HEK293 (cell line): ENCODE measurements at regions not wholly inside any gene's neighbourhood (a gene's known extent, or its start where the extent isn't known, plus 50 kb on each side); places are given as distances from the start of the nearest gene placed in this dataset.

Experiments used
- CTCF ChIA-PET: fragments of 350-600 bp; formaldehyde crosslinking; extraction: SDS; loops from one replicate; lab custom pipeline; 2021; ENCODE audit warnings: antibody characterized with exemption; lab: Yijun Ruan, JAX
- POLR2A ChIA-PET: fragments of 300-600 bp; formaldehyde crosslinking; extraction: SDS; loops from one replicate; lab custom pipeline; 2020; ENCODE audit warnings: antibody characterized with exemption, inconsistent platforms; lab: Yijun Ruan, JAX
- H3K27ac ChIP-seq: fragments of 200-500 bp; sonication (Bioruptor generic); 2 replicates; pipeline ENCODE4 v1.5.1; 2014; ENCODE audit warnings: low read depth, low read length, control low read depth, inconsistent platforms; ENCODE audit errors: extremely low read depth
- H3K36me3 ChIP-seq, 2 experiments: fragments of 200-500 bp in 1 of 2; sonication (Bioruptor generic) in 1 of 2; 1 replicate in 1 of 2; 2 replicates in 1 of 2; pipeline ENCODE4 v1.5.1; 2014 to 2017; ENCODE audit warnings: inconsistent platforms in 2 of 2, low read length in 2 of 2; ENCODE audit not compliant: control insufficient read depth in 2 of 2, insufficient read depth in 1 of 2
- H3K4me1 ChIP-seq: fragments of 200-500 bp; sonication (Bioruptor generic); 2 replicates; pipeline ENCODE4 v1.5.1; 2014; ENCODE audit warnings: mild to moderate bottlenecking, low read length, inconsistent platforms; ENCODE audit not compliant: control insufficient read depth, insufficient read depth
- H3K4me3 ChIP-seq: 2 replicates; pipeline ENCODE4 v1.5.1; 2011; ENCODE audit warnings: low read depth, mild to moderate bottlenecking, control low read depth, low read length, moderate library complexity
- H3K9me3 ChIP-seq: fragments of 200-500 bp; sonication (Bioruptor generic); 2 replicates; pipeline ENCODE4 v1.5.1; 2014; ENCODE audit warnings: low read depth, low read length, inconsistent platforms; ENCODE audit not compliant: control insufficient read depth, insufficient read depth
- BCL6B ChIP-seq: fragments of 450-650 bp; formaldehyde crosslinking; IDR thresholded peaks from 2 replicates; pipeline ENCODE4 v1.5.1; 2017; ENCODE audit warnings: missing biosample characterization, missing genetic modification characterization
- EGR2 ChIP-seq: fragments of 450-650 bp; formaldehyde crosslinking; IDR thresholded peaks from 2 replicates; pipeline ENCODE4 v1.5.1; 2016; ENCODE audit warnings: low read depth, missing biosample characterization, missing genetic modification characterization
- FEZF1 ChIP-seq: fragments of 450-650 bp; formaldehyde crosslinking; IDR thresholded peaks from 2 replicates; pipeline ENCODE4 v1.5.1; 2016; ENCODE audit warnings: missing biosample characterization, missing genetic modification characterization
- INSM2 ChIP-seq: fragments of 450-650 bp; formaldehyde crosslinking; IDR thresholded peaks from 2 replicates; pipeline ENCODE4 v1.5.1; 2016; ENCODE audit warnings: missing biosample characterization, missing genetic modification characterization
- KLF1 ChIP-seq: fragments of 450-650 bp; formaldehyde crosslinking; IDR thresholded peaks from 2 replicates; pipeline ENCODE4 v1.5.1; 2016; ENCODE audit warnings: missing biosample characterization, missing genetic modification characterization
- KLF17 ChIP-seq: fragments of 450-650 bp; formaldehyde crosslinking; IDR thresholded peaks from 2 replicates; pipeline ENCODE4 v1.5.1; 2016; ENCODE audit warnings: missing biosample characterization, missing genetic modification characterization
- KLF9 ChIP-seq: fragments of 450-650 bp; formaldehyde crosslinking; IDR thresholded peaks from 2 replicates; pipeline ENCODE4 v1.5.1; 2016; ENCODE audit warnings: missing biosample characterization, missing genetic modification characterization, low read depth
- PBX3 ChIP-seq: sonication (generic); formaldehyde crosslinking; IDR thresholded peaks from 2 replicates; pipeline ENCODE4 v1.8.1; 2022; ENCODE audit warnings: mild to moderate bottlenecking, moderate library complexity, missing genetic modification reagents
- YY1 ChIP-seq: fragments of 450-650 bp; formaldehyde crosslinking; IDR thresholded peaks from 2 replicates; pipeline ENCODE4 v1.5.1; 2018; ENCODE audit warnings: missing biosample characterization, missing genetic modification characterization
- ZBTB11 ChIP-seq: fragments of 450-650 bp; formaldehyde crosslinking; conservative IDR thresholded peaks from 2 replicates; pipeline ENCODE4 v1.5.1; 2016; ENCODE audit warnings: low read depth, missing biosample characterization, missing genetic modification characterization
- ZBTB20 ChIP-seq: fragments of 450-650 bp; formaldehyde crosslinking; IDR thresholded peaks from 2 replicates; pipeline ENCODE4 v1.5.1; 2016; ENCODE audit warnings: missing biosample characterization, missing genetic modification characterization
- ZFP37 ChIP-seq: fragments of 450-650 bp; formaldehyde crosslinking; IDR thresholded peaks from 2 replicates; pipeline ENCODE4 v1.5.1; 2016; ENCODE audit warnings: missing biosample characterization, missing genetic modification characterization
- ZNF175 ChIP-seq: fragments of 450-650 bp; formaldehyde crosslinking; IDR thresholded peaks from 2 replicates; pipeline ENCODE4 v1.5.1; 2016; ENCODE audit warnings: missing biosample characterization, missing genetic modification characterization
- ZNF184 ChIP-seq: fragments of 450-650 bp; IDR thresholded peaks from 2 replicates; pipeline ENCODE4 v1.5.1; 2018; ENCODE audit warnings: missing biosample characterization, mild to moderate bottlenecking, missing genetic modification characterization
- ZNF362 ChIP-seq: fragments of 450-650 bp; formaldehyde crosslinking; IDR thresholded peaks from 2 replicates; pipeline ENCODE4 v1.5.1; 2016; ENCODE audit warnings: missing biosample characterization, missing genetic modification characterization
- ZNF433 ChIP-seq: fragments of 450-650 bp; formaldehyde crosslinking; IDR thresholded peaks from 2 replicates; pipeline ENCODE4 v1.5.1; 2016; ENCODE audit warnings: missing biosample characterization, missing genetic modification characterization, low read depth
- ZNF544 ChIP-seq: fragments of 450-650 bp; formaldehyde crosslinking; IDR thresholded peaks from 2 replicates; pipeline ENCODE4 v1.5.0; 2017; ENCODE audit warnings: missing biosample characterization, missing genetic modification characterization
- ZNF560 ChIP-seq: fragments of 450-650 bp; formaldehyde crosslinking; IDR thresholded peaks from 2 replicates; pipeline ENCODE4 v1.5.1; 2017; ENCODE audit warnings: missing biosample characterization, missing genetic modification characterization, borderline replicate concordance
- ZNF624 ChIP-seq: fragments of 450-650 bp; formaldehyde crosslinking; IDR thresholded peaks from 2 replicates; pipeline ENCODE4 v1.5.1; 2017; ENCODE audit warnings: missing biosample characterization, missing genetic modification characterization
- ZNF660 ChIP-seq: fragments of 450-650 bp; IDR thresholded peaks from 2 replicates; pipeline ENCODE4 v1.5.1; 2018; ENCODE audit warnings: missing biosample characterization, mild to moderate bottlenecking, missing genetic modification characterization
- ZNF670 ChIP-seq: fragments of 450-650 bp; formaldehyde crosslinking; IDR thresholded peaks from 2 replicates; pipeline ENCODE4 v1.5.1; 2016; ENCODE audit warnings: missing biosample characterization, missing genetic modification characterization, low read depth
- ZNF677 ChIP-seq: fragments of 450-650 bp; IDR thresholded peaks from 2 replicates; pipeline ENCODE4 v1.5.0; 2018; ENCODE audit warnings: missing biosample characterization, mild to moderate bottlenecking, missing genetic modification characterization, moderate library complexity
- ZNF701 ChIP-seq: fragments of 450-650 bp; formaldehyde crosslinking; IDR thresholded peaks from 2 replicates; pipeline ENCODE4 v1.5.1; 2016; ENCODE audit warnings: missing biosample characterization, missing genetic modification characterization
- ZNF776 ChIP-seq: fragments of 450-650 bp; formaldehyde crosslinking; IDR thresholded peaks from 2 replicates; pipeline ENCODE4 v1.5.0; 2017; ENCODE audit warnings: missing biosample characterization, missing genetic modification characterization, borderline replicate concordance

GRCh38 chr2:60353406-60353800, 200.1 kb downstream of the BCL11A start:
- TF ChIP-seq KLF1 (tag by site-specific recombination), result no peak
- TF ChIP-seq ZNF184, result no peak
- TF ChIP-seq YY1, result no peak
- TF ChIP-seq ZBTB20 (tag by site-specific recombination), result no peak
- TF ChIP-seq ZNF560 (tag by site-specific recombination), result no peak
- TF ChIP-seq INSM2 (tag by site-specific recombination), result no peak
- TF ChIP-seq ZNF677, result no peak
- TF ChIP-seq ZBTB11 (tag by site-specific recombination), result no peak
- no peak for TF ChIP-seq ZNF175 (tag by site-specific recombination)
- no peak for TF ChIP-seq PBX3
- no peak for TF ChIP-seq ZNF660
- no peak for TF ChIP-seq KLF9 (tag by site-specific recombination)
- no peak for TF ChIP-seq ZNF670 (tag by site-specific recombination)
- no peak for TF ChIP-seq ZNF701
- no peak for TF ChIP-seq EGR2 (tag by site-specific recombination)
- TF ChIP-seq KLF17 (tag by site-specific recombination), result no peak
- Histone ChIP-seq H3K36me3 (no peaks in the 10 kb centered on the region), H3K4me1 (no peaks in the 10 kb centered on the region), H3K4me3 (no peak overlapping the region), H3K9me3 (no peaks in the 10 kb centered on the region), H3K27ac (no peak overlapping the region)
- ChIA-PET POLR2A (no interaction called here), CTCF (no interaction called here)

- H3K4me1 ChIP-seq, result no peaks in the 10 kb centered on the region
- no peaks in the 10 kb centered on the region for H3K9me3 ChIP-seq
- H3K4me3 ChIP-seq, result no peak overlapping the region
- ChIA-PET CTCF (no interaction called here), POLR2A (no interaction called here)
- H3K27ac ChIP-seq, result no peak overlapping the region
- H3K36me3 ChIP-seq, result no peaks in the 10 kb centered on the region
- TF ChIP-seq ZNF433, result no peak
- TF ChIP-seq ZNF624 (tag by site-specific recombination), result no peak
- TF ChIP-seq ZFP37 (tag by site-specific recombination), result no peak
- TF ChIP-seq ZNF776 (tag by site-specific recombination), result no peak
- TF ChIP-seq ZNF544, result no peak
- no peak for TF ChIP-seq ZNF362 (tag by site-specific recombination)
- TF ChIP-seq FEZF1 (tag by site-specific recombination), result no peak
- no peak for TF ChIP-seq INSM2 (tag by site-specific recombination)
- no peak for TF ChIP-seq BCL6B (tag by site-specific recombination)
- TF ChIP-seq YY1, result no peak
Measured at GRCh38 chr2:60352491-60353405, 200.7 kb downstream of the BCL11A start.
